ENCODE measurements at regions not wholly inside any gene's neighbourhood (a gene's known extent, or its start where the extent isn't known, plus 50 kb on each side); places are given as distances from the start of the nearest gene placed in this dataset.

- Histone ChIP-seq H3K36me3 (ENCODE audit: control insufficient read depth in 2 of 3, insufficient read depth in 3 of 3, low read length in 3 of 3) (no peaks in the 10 kb centered on the region), H3K27ac (ENCODE audit: low read depth, low read length) (no peak overlapping the region), H3K9me3 (ENCODE audit: control insufficient read depth in 2 of 3, low read length in 3 of 3) (no peaks in the 10 kb centered on the region), H3K4me1 (ENCODE audit: control insufficient read depth in 2 of 2, insufficient read depth in 2 of 2, low read length in 2 of 2) (no peaks in the 10 kb centered on the region), H3K27me3 (ENCODE audit: control insufficient read depth in 2 of 2, insufficient read depth in 2 of 2, low read length in 2 of 2) (no peaks in the 10 kb centered on the region), H3K4me3 (ENCODE audit: low read length) (no peak overlapping the region)
- no peak for ATAC-seq
- Mint-ChIP-seq H3K36me3 (no peaks in the 10 kb centered on the region), H3K9me3 (peaks cover 0 to 2% (median 0%) of the 10 kb centered on the region in 11 donors), H3K4me3 (no peak overlapping the region), H3K27ac (no peak overlapping the region), H3K27me3 (peaks cover 0 to 14% (median 0%) of the 10 kb centered on the region in 5 donors), H3K4me1 (peaks cover 0 to 6% (median 0%) of the 10 kb centered on the region in 7 donors)
- POLR2A ChIA-PET, result no interaction called here
- intact Hi-C loops (cut with micrococcal nuclease), result no loop called here
- DNase-seq, result no peak
- CTCF ChIA-PET, result no interaction called here
These were observed 66.7 kb upstream of the FNDC3A start for GRCh38 chr13:48909056-48909389.

GRCh38 chr13:48910686-48911085 is 65.0 kb upstream of the FNDC3A start:
- CTCF ChIA-PET, result no interaction called here
- no peak overlapping the region for H3K4me3 ChIP-seq (ENCODE audit: low read length)
- no peaks in the 10 kb centered on the region for H3K36me3 ChIP-seq (ENCODE audit: control insufficient read depth in 2 of 3, insufficient read depth in 3 of 3, low read length in 3 of 3)
- no peak overlapping the region for H3K27ac ChIP-seq (ENCODE audit: low read depth, low read length)
- peaks cover 0 to 4% (median 0%) of the 10 kb centered on the region in 7 donors for H3K4me1 Mint-ChIP-seq
- H3K9me3 ChIP-seq (ENCODE audit: control insufficient read depth in 2 of 3, low read length in 3 of 3), result no peaks in the 10 kb centered on the region
- no peaks in the 10 kb centered on the region for H3K4me1 ChIP-seq (ENCODE audit: control insufficient read depth in 2 of 2, insufficient read depth in 2 of 2, low read length in 2 of 2)
- H3K27me3 Mint-ChIP-seq, result peaks cover 0 to 10% (median 4%) of the 10 kb centered on the region in 5 donors
- ATAC-seq (no peak), DNase-seq (no peak)
- no peaks in the 10 kb centered on the region for H3K27me3 ChIP-seq (ENCODE audit: control insufficient read depth in 2 of 2, insufficient read depth in 2 of 2, low read length in 2 of 2)
- H3K4me3 Mint-ChIP-seq, result no peak overlapping the region
- H3K36me3 Mint-ChIP-seq, result peaks cover 0 to 4% (median 2%) of the 10 kb centered on the region in 5 donors
- POLR2A ChIA-PET, result no interaction called here
- peaks cover 0 to 4% (median 0%) of the 10 kb centered on the region in 11 donors for H3K9me3 Mint-ChIP-seq
- H3K27ac Mint-ChIP-seq, result no peak overlapping the region
- intact Hi-C loops (cut with micrococcal nuclease), result no loop called here

GRCh38 chr13:48919751-48920150 is 56.0 kb upstream of the FNDC3A start:
- Mint-ChIP-seq H3K36me3 (peaks cover 0 to 10% (median 4%) of the 10 kb centered on the region in 5 donors), H3K4me1 (peaks cover 0 to 11% (median 0%) of the 10 kb centered on the region in 7 donors), H3K4me3 (no peak overlapping the region), H3K27me3 (peaks cover 0 to 8% (median 1%) of the 10 kb centered on the region in 5 donors), H3K9me3 (peaks cover 0 to 14% (median 0%) of the 10 kb centered on the region in 11 donors), H3K27ac (no peak overlapping the region)
- POLR2A ChIA-PET, result no interaction called here
- H3K4me1 ChIP-seq (ENCODE audit: control insufficient read depth in 2 of 2, insufficient read depth in 2 of 2, low read length in 2 of 2), result no peaks in the 10 kb centered on the region
- no peaks in the 10 kb centered on the region for H3K36me3 ChIP-seq (ENCODE audit: control insufficient read depth in 2 of 3, insufficient read depth in 3 of 3, low read length in 3 of 3)
- no peaks in the 10 kb centered on the region for H3K27me3 ChIP-seq (ENCODE audit: control insufficient read depth in 2 of 2, insufficient read depth in 2 of 2, low read length in 2 of 2)
- H3K27ac ChIP-seq (ENCODE audit: low read depth, low read length), result no peak overlapping the region
- no peaks in the 10 kb centered on the region for H3K9me3 ChIP-seq (ENCODE audit: control insufficient read depth in 2 of 3, low read length in 3 of 3)
- intact Hi-C loops (cut with micrococcal nuclease), result no loop called here
- DNase-seq, result no peak
- no peak overlapping the region for H3K4me3 ChIP-seq (ENCODE audit: low read length)
- CTCF ChIA-PET, result no interaction called here
- ATAC-seq, result no peak

- POLR2A ChIA-PET, result no interaction called here
- H3K27ac Mint-ChIP-seq, result no peak overlapping the region
- H3K36me3 ChIP-seq (ENCODE audit: control insufficient read depth in 2 of 3, insufficient read depth in 3 of 3, low read length in 3 of 3), result no peaks in the 10 kb centered on the region
These were observed 55.0 kb upstream of the FNDC3A start for GRCh38 chr13:48920730-48921129.

GRCh38 chr13:48923376-48923775 is 52.3 kb upstream of the FNDC3A start:
- H3K27me3 Mint-ChIP-seq, result no peaks in the 10 kb centered on the region
- DNase-seq, result no peak
- intact Hi-C loops (cut with micrococcal nuclease), result no loop called here
- no peak overlapping the region for H3K27ac Mint-ChIP-seq
- CTCF ChIA-PET, result no interaction called here
- no peaks in the 10 kb centered on the region for H3K36me3 ChIP-seq (ENCODE audit: control insufficient read depth in 2 of 3, insufficient read depth in 3 of 3, low read length in 3 of 3)
- no peaks in the 10 kb centered on the region for H3K36me3 Mint-ChIP-seq
- H3K4me1 ChIP-seq (ENCODE audit: control insufficient read depth in 2 of 2, insufficient read depth in 2 of 2, low read length in 2 of 2), result no peaks in the 10 kb centered on the region
- H3K27me3 ChIP-seq (ENCODE audit: control insufficient read depth in 2 of 2, insufficient read depth in 2 of 2, low read length in 2 of 2), result no peaks in the 10 kb centered on the region
- ATAC-seq, result no peak
- no peaks in the 10 kb centered on the region for H3K9me3 ChIP-seq (ENCODE audit: control insufficient read depth in 2 of 3, low read length in 3 of 3)
- peaks cover 0 to 6% (median 0%) of the 10 kb centered on the region in 11 donors for H3K9me3 Mint-ChIP-seq
- no peak overlapping the region for H3K4me3 ChIP-seq (ENCODE audit: low read length)
- H3K4me1 Mint-ChIP-seq, result peaks cover 0 to 5% (median 0%) of the 10 kb centered on the region in 7 donors
- POLR2A ChIA-PET, result no interaction called here
- H3K27ac ChIP-seq (ENCODE audit: low read depth, low read length), result no peak overlapping the region
- H3K4me3 Mint-ChIP-seq, result no peak overlapping the region

More at GRCh38 chr13:48920730-48921129, 55.0 kb upstream of the FNDC3A start:
- Histone ChIP-seq H3K27ac (ENCODE audit: low read depth, low read length) (no peak overlapping the region), H3K9me3 (ENCODE audit: control insufficient read depth in 2 of 3, low read length in 3 of 3) (no peaks in the 10 kb centered on the region), H3K27me3 (ENCODE audit: control insufficient read depth in 2 of 2, insufficient read depth in 2 of 2, low read length in 2 of 2) (no peaks in the 10 kb centered on the region), H3K4me3 (ENCODE audit: low read length) (no peak overlapping the region), H3K4me1 (ENCODE audit: control insufficient read depth in 2 of 2, insufficient read depth in 2 of 2, low read length in 2 of 2) (no peaks in the 10 kb centered on the region)
- no peak for ATAC-seq
- intact Hi-C loops (cut with micrococcal nuclease), result no loop called here
- no peak for DNase-seq
- Mint-ChIP-seq H3K4me1 (peaks cover 0 to 7% (median 0%) of the 10 kb centered on the region in 7 donors), H3K9me3 (peaks cover 0 to 10% (median 0%) of the 10 kb centered on the region in 11 donors), H3K27me3 (peaks cover 0 to 4% (median 0%) of the 10 kb centered on the region in 5 donors), H3K4me3 (no peak overlapping the region), H3K36me3 (peaks cover 0 to 6% (median 2%) of the 10 kb centered on the region in 5 donors)
- CTCF ChIA-PET, result interaction anchor here (0.6 kb wide), 1 partner anchor 275 kb away, joined by 3 read pairs; no protein-coding TSS in a partner anchor

GRCh38 chr13:48925001-48925400 is 50.7 kb upstream of the FNDC3A start:
- Mint-ChIP-seq H3K36me3 (no peaks in the 10 kb centered on the region), H3K4me1 (no peaks in the 10 kb centered on the region), H3K27me3 (no peaks in the 10 kb centered on the region), H3K9me3 (peaks cover 0 to 2% (median 0%) of the 10 kb centered on the region in 11 donors), H3K27ac (no peak overlapping the region), H3K4me3 (no peak overlapping the region)
- Histone ChIP-seq H3K36me3 (ENCODE audit: control insufficient read depth in 2 of 3, insufficient read depth in 3 of 3, low read length in 3 of 3) (no peaks in the 10 kb centered on the region), H3K4me3 (ENCODE audit: low read length) (no peak overlapping the region), H3K9me3 (ENCODE audit: control insufficient read depth in 2 of 3, low read length in 3 of 3) (no peaks in the 10 kb centered on the region), H3K27me3 (ENCODE audit: control insufficient read depth in 2 of 2, insufficient read depth in 2 of 2, low read length in 2 of 2) (no peaks in the 10 kb centered on the region), H3K27ac (ENCODE audit: low read depth, low read length) (no peak overlapping the region), H3K4me1 (ENCODE audit: control insufficient read depth in 2 of 2, insufficient read depth in 2 of 2, low read length in 2 of 2) (no peaks in the 10 kb centered on the region)
- no peak for DNase-seq
- ChIA-PET POLR2A (no interaction called here), CTCF (no interaction called here)
- no peak for ATAC-seq
- intact Hi-C loops (cut with micrococcal nuclease), result no loop called here

Data from naive thymus-derived CD4-positive, alpha-beta T cell (primary cell).